ENCODE measurements at regions not wholly inside any gene's neighbourhood (a gene's known extent, or its start where the extent isn't known, plus 50 kb on each side); places are given as distances from the start of the nearest gene placed in this dataset.

- no peak for TF ChIP-seq CTCF (IDR thresholded peaks at IDR 0.05)
- no peak for TF ChIP-seq POLR2A (IDR thresholded peaks at IDR 0.05)
Measured at GRCh38 chr14:105733081-105734065, 207.0 kb downstream of the TMEM121 start.

Data from body of pancreas (tissue), 4 donors.